ENCODE measurements at regions not wholly inside any gene's neighbourhood (a gene's known extent, or its start where the extent isn't known, plus 50 kb on each side); places are given as distances from the start of the nearest gene placed in this dataset.

GRCh38 chr2:145112467-145112866 lies 592.5 kb upstream of the ZEB2 start:
- H3K4me1 Mint-ChIP-seq (ENCODE audit: insufficient read depth, unreplicated experiment): peaks cover 14% of the 10 kb centered on the region
- no peak overlapping the region for H3K4me3 Mint-ChIP-seq (ENCODE audit: unreplicated experiment)
- no peak for TF ChIP-seq CTCF (IDR thresholded peaks at IDR 0.05; ENCODE audit: unreplicated experiment)
- peaks cover 6% of the 10 kb centered on the region for H3K9me3 Mint-ChIP-seq (ENCODE audit: unreplicated experiment)
- peaks cover 4% of the 10 kb centered on the region for H3K36me3 Mint-ChIP-seq (ENCODE audit: insufficient read depth, unreplicated experiment)
- ChIA-PET CTCF (interaction anchor here (0.6 kb wide), 2 partner anchors 71 to 1842 kb away, joined by 3 to 4 read pairs; no protein-coding TSS in a partner anchor), POLR2A (interaction anchor here (0.5 to 0.8 kb wide), 2 partner anchors 8 to 68 kb away, joined by 3 read pairs; no protein-coding TSS in a partner anchor)
- no peak for DNase-seq (ENCODE audit: unreplicated experiment)
- no peaks in the 10 kb centered on the region for H3K27me3 Mint-ChIP-seq (ENCODE audit: insufficient read depth, unreplicated experiment)
- no peak overlapping the region for H3K27ac Mint-ChIP-seq (ENCODE audit: low read depth, unreplicated experiment)
- intact Hi-C loops (cut with micrococcal nuclease): loop anchor here (5.0 kb wide), 1 partner anchor 1550 kb away; no protein-coding TSS in a partner anchor
- no TSS peak for BruUV-seq (replicated peaks)

GRCh38 chr2:145110668-145111356 lies 590.9 kb upstream of the ZEB2 start:
- ChIA-PET POLR2A (interaction anchor here (1.1 kb wide), 1 partner anchor 20 kb away, joined by 3 read pairs; no protein-coding TSS in a partner anchor), CTCF (interaction anchor here (0.6 kb wide), 1 partner anchor 91 kb away, joined by 3 read pairs; no protein-coding TSS in a partner anchor)
- BruUV-seq (replicated peaks): no TSS peak
- Mint-ChIP-seq H3K4me1 (ENCODE audit: insufficient read depth, unreplicated experiment) (peaks cover 24% of the 10 kb centered on the region), H3K27ac (ENCODE audit: low read depth, unreplicated experiment) (no peak overlapping the region), H3K27me3 (ENCODE audit: insufficient read depth, unreplicated experiment) (no peaks in the 10 kb centered on the region), H3K9me3 (ENCODE audit: unreplicated experiment) (peaks cover 6% of the 10 kb centered on the region), H3K4me3 (ENCODE audit: unreplicated experiment) (no peak overlapping the region), H3K36me3 (ENCODE audit: insufficient read depth, unreplicated experiment) (peaks cover 4% of the 10 kb centered on the region)
- no peak for DNase-seq (ENCODE audit: unreplicated experiment)
- no peak for TF ChIP-seq CTCF (IDR thresholded peaks at IDR 0.05; ENCODE audit: unreplicated experiment)
- intact Hi-C loops (cut with micrococcal nuclease): loop anchor here (5.0 kb wide), 1 partner anchor 1551 kb away; no protein-coding TSS in a partner anchor

- Mint-ChIP-seq H3K27me3 (ENCODE audit: insufficient read depth, unreplicated experiment) (no peaks in the 10 kb centered on the region), H3K4me1 (ENCODE audit: insufficient read depth, unreplicated experiment) (peaks cover 18% of the 10 kb centered on the region), H3K9me3 (ENCODE audit: unreplicated experiment) (peaks cover 6% of the 10 kb centered on the region), H3K36me3 (ENCODE audit: insufficient read depth, unreplicated experiment) (peaks cover 5% of the 10 kb centered on the region), H3K27ac (ENCODE audit: low read depth, unreplicated experiment) (no peak overlapping the region), H3K4me3 (ENCODE audit: unreplicated experiment) (no peak overlapping the region)
- no TSS peak for BruUV-seq (replicated peaks)
- no peak for DNase-seq (ENCODE audit: unreplicated experiment)
- ChIA-PET CTCF (interaction anchor here (0.5 to 0.8 kb wide), 5 partner anchors 11 to 1135 kb away, joined by 3 to 4 read pairs (median 3); no protein-coding TSS in a partner anchor), POLR2A (no interaction called here)
- no peak for TF ChIP-seq CTCF (IDR thresholded peaks at IDR 0.05; ENCODE audit: unreplicated experiment)
- intact Hi-C loops (cut with micrococcal nuclease): no loop called here
Measured at GRCh38 chr2:145108959-145109710, 589.2 kb upstream of the ZEB2 start.

GRCh38 chr2:145108361-145108778 lies 588.5 kb upstream of the ZEB2 start:
- CTCF ChIA-PET: interaction anchor here (0.6 to 0.8 kb wide), 4 partner anchors 12 to 804 kb away, joined by 3 to 4 read pairs (median 3); no protein-coding TSS in a partner anchor
- DNase-seq (ENCODE audit: unreplicated experiment): no peak
- intact Hi-C loops (cut with micrococcal nuclease): no loop called here
- Mint-ChIP-seq H3K4me1 (ENCODE audit: insufficient read depth, unreplicated experiment) (peaks cover 18% of the 10 kb centered on the region), H3K27me3 (ENCODE audit: insufficient read depth, unreplicated experiment) (no peaks in the 10 kb centered on the region), H3K4me3 (ENCODE audit: unreplicated experiment) (no peak overlapping the region), H3K9me3 (ENCODE audit: unreplicated experiment) (peaks cover 6% of the 10 kb centered on the region), H3K27ac (ENCODE audit: low read depth, unreplicated experiment) (no peak overlapping the region), H3K36me3 (ENCODE audit: insufficient read depth, unreplicated experiment) (peaks cover 7% of the 10 kb centered on the region)
- POLR2A ChIA-PET: no interaction called here
- no TSS peak for BruUV-seq (replicated peaks)
- TF ChIP-seq CTCF (IDR thresholded peaks at IDR 0.05; ENCODE audit: unreplicated experiment): no peak

All from MCF 10A (cell line).